Endometrium (tissue), 2 donors: ENCODE measurements at regions not wholly inside any gene's neighbourhood (a gene's known extent, or its start where the extent isn't known, plus 50 kb on each side); places are given as distances from the start of the nearest gene placed in this dataset.
"Not testable (repeated sequence)": the region's sequence is repeated elsewhere in the genome, so short reads cannot be mapped to it uniquely, and the experiment has no call there.

ENCODE experiments used
- FAIRE-seq: peaks from 2 replicates; lab custom pipeline; 2012; peaks lifted over from hg19 to GRCh38; lab: Jason Lieb, UNC
- donor health status: control.
- donor health status: control.

DNA sequence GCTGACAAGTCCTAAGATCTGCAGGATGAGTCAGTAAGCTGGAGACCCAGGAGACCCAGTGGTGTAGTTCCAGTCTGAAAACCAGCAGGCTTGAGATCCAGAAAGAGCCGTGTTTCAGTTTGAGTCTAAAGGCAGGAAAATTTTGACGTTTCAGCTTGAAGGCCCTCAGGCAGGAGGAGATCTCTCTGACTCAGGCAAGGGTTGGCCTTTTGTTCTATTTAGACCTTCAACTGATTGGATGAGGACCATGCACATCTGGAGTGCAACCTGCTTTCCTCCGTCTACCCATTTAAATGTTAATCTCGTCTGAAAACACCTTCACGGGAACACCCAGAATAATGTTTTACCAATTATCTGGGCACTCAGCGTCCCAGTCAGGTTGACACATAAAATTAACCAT lies 69.5 kb downstream of the NPIPA7 start:
- FAIRE-seq = not testable (repeated sequence)

- not testable (repeated sequence) for FAIRE-seq
Observed at GRCh38 chr16:16449712-16450237, 70.8 kb downstream of the NPIPA7 start.

DNA sequence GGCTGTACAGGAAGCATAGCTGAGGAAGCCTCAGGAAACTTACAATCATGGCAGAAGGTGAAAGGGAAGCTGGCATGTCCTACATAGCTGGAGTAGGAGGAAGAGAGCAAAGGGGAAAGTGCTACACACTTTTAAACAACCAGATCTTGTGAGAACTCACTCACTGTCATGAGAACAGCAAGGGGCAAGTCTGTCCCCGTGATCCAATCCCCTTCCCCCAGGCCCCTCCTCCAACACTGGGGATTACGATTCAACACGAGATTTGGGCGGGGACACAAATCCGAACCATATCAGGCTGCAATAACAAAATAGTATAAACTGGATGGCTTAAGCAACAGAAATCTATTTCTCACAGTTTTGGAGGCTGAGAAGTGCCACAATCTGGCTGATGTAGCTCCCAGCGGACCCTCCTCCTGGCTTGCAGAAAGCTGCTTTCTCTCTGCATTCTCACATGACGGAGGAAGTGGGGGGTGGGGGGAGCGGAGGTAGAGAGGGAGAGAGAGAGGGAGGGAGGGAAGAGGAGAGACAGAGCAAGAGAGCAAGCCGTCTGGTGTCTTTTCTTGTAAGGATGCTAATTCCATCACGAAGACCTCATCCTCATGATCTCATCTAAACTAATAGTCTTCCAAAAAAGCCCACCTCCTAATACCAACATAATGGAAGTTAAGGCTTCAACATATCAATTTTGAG lies 72.9 kb downstream of the NPIPA7 start:
- FAIRE-seq = not testable (repeated sequence)

DNA sequence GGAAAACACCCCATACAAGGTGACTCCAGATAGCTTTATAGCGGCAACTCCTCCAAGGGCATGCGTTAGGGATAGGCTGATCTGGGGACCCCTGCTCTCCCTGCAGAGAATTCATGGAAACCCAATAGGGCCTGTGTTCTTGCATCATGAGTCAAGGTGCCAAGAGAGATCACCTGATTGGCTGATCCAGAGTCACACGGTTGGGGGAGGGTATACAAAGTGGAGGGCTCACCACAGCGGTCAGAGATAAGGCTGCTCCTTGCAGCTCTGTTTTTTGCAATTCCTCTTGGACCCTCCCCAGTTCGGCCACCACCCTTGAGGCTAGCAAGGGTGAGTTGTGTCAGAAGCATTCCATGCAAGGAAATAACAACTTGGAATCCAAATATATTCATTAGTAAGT lies 79.6 kb downstream of the NPIPA7 start:
- not testable (repeated sequence) for FAIRE-seq

- not testable (repeated sequence) for FAIRE-seq
Observed at GRCh38 chr16:16463792-16464191, 84.9 kb downstream of the NPIPA7 start.

GRCh38 chr16:16488919-16489318 lies 110.0 kb downstream of the NPIPA7 start:
- FAIRE-seq = not testable (repeated sequence)

DNA sequence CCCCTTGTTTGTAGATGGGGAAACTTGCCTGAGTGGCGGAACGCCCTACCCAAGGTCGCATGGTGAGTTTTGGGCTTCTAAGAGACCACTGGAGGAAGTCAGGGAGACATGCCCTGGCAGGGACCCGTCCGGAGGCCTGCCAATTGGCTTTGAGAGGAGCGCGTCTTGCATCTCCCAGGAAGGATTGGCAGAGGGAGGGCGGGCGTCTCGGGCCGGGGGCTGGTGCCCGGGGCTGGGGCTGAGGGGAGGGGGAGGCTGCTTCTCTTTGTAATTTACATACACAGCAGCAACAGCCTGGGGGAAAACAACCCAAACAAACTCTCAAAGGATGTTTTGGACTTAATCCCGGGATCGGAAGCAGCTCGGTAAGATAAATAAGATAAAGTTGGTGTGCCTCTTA lies 110.5 kb downstream of the NPIPA7 start:
- not testable (repeated sequence) for FAIRE-seq

GRCh38 chr16:16494114-16494513 lies 115.2 kb downstream of the NPIPA7 start:
- FAIRE-seq = not testable (repeated sequence)

GRCh38 chr16:16494998-16495397 lies 116.1 kb downstream of the NPIPA7 start:
- not testable (repeated sequence) for FAIRE-seq

DNA sequence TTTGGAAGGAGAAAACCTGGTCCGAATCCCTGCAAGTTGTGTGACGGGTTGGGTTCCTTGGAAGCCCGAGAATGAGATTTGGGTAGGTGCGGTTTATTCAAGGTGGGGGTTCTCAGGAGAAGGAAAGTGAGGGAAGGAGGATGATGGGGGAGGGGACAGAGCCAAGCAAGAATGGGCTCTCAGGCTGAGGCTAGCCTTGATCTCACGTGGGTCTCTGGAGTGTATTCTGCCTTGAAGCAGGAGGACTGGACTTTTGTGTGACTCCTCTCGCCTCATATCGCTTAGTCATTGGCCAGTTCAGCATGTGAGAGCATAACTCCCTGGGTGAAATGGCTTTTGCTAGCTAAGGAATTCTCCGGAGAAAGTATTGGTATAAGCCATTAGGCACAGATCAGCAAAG lies 120.9 kb downstream of the NPIPA7 start:
- FAIRE-seq = not testable (repeated sequence)

DNA sequence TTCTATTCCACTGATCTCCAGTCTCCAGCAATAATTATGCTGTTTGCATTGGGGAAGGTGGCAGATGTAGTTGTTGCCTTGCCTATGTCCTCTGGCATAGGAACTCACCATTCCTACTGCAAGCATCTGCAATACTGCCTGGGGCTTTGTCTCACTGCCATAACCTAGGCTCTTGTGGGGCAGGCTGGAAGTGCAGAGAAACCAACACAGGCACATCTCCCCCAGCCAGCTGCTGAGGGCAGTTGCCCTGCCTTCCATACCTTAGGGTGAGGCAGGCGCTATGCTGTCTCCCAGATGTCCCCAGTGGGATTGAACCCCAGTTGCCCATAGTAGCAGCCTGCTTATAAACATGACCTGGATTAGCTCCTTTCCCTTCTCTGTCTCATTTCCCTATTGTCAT lies 128.1 kb downstream of the NPIPA7 start:
- not testable (repeated sequence) for FAIRE-seq

DNA sequence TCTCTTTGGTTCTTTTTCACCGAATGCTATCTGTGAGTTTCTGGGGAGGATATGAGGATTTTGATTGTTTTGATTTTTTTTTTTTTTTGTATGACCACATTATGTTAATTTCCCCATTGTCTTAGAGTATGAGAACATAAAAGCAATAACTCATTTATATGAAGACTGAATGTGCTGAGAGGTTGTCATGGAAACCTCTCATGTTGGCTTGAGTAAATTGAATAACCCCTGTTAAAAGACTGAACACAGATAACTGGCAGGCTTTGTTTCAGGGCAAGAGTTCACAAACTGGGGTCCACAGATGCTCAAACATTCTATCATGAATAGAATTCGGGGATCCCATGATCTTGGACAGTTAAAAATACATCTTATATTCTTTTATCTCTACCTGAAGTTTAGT lies 129.4 kb downstream of the NPIPA7 start:
- not testable (repeated sequence) for FAIRE-seq

GRCh38 chr16:16519395-16519794 lies 140.5 kb downstream of the NPIPA7 start:
- FAIRE-seq = not testable (repeated sequence)

DNA sequence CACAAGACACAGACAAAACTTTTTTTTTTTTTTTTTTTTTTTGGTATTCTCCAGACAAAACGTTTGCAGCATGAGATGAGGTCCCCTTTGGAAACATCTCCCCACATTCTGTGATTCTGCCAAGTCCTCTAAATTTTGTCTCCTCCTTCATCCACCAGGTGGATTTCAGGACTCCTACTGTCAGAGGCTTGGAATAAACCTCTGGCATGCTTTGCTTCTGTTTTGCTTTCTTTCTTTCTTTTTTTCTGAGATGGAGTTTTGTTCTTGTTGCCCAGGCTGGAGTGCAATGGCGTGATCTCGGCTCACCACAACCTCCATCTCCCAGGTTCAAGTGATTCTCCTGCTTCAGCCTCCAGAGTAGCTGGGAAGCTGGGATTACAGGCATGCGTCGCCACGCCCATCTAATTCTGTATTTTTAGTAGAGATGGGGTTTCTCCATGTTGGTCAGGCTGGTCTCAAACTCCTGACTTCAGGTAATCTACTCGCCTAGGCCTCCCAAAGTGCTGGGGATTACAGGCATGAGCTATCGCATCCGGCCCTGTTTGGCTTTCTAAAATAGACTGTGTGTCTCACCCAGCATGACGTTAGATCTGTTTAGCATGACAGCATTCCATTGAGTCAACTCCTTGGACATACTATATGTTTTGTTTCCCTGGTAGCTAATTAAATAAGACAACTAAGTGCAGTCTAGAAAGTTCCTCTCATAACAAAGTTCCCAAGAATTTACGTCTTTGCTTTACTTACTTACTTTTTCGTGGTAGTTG lies 142.5 kb downstream of the NPIPA7 start:
- not testable (repeated sequence) for FAIRE-seq

DNA sequence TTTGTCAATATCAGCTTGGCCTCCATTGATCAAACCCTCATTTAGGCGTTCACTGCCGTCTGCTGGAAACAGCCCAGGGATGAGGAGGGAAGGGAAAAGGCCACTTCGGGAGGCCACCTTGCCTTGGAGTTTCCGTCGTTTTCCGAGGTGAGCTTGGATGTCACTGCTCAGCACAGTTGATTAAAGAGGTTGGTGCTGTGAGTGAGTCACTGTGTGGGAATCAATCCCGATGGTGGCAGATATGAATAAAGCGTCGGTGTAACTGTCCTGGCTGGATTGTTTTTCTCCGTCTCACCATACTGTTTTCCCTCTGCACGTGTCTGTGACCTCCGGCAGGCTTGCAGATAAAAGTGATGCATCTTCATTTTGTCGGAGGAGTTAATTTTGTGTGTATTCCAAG lies 148.1 kb downstream of the NPIPA7 start:
- FAIRE-seq = not testable (repeated sequence)

DNA sequence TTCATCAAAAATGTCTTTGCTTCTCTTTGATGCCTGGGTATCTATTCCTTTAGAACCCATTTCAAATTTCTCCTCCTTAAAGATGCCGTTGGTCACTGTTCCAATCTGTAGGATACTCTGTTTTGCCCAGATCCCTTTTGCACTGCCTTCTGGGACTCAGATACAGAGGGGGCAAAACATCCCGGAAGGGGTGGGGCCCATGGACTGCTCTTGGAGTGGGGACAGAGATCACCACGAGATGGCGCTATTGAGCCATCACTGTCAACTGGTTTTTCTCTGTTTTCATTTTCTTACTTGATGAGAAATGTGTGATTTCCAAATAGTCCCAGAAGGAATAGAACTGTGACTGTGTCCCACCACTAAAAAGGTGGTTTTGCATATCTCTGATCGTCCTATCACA lies 151.8 kb downstream of the NPIPA7 start:
- not testable (repeated sequence) for FAIRE-seq

GRCh38 chr16:16535565-16535964 lies 156.6 kb downstream of the NPIPA7 start:
- not testable (repeated sequence) for FAIRE-seq

GRCh38 chr16:16536151-16536550 lies 157.2 kb downstream of the NPIPA7 start:
- not testable (repeated sequence) for FAIRE-seq

DNA sequence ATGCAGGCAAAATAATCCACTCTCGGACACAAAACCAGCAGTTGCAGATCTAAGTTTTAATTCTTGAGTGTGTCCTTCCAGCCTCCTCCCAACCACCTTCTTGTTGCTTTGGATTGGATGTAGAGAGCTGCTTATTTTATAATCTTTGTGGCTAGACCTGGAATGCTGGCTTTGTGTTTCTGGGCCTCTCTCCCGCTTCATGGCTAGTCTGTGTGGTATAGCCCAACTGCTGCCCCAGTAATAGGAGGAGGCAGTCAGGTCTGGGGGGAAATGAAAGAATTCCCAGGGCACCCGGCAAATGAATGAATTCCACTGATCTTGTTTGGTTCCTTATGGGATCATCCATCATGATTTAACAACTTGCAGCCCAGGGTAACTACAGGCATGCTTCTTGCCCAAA lies 170.8 kb downstream of the NPIPA7 start:
- FAIRE-seq = not testable (repeated sequence)

GRCh38 chr16:16550824-16551223 lies 171.9 kb downstream of the NPIPA7 start:
- not testable (repeated sequence) for FAIRE-seq

- FAIRE-seq = not testable (repeated sequence)
Observed at GRCh38 chr16:16552819-16553340, 173.9 kb downstream of the NPIPA7 start.

DNA sequence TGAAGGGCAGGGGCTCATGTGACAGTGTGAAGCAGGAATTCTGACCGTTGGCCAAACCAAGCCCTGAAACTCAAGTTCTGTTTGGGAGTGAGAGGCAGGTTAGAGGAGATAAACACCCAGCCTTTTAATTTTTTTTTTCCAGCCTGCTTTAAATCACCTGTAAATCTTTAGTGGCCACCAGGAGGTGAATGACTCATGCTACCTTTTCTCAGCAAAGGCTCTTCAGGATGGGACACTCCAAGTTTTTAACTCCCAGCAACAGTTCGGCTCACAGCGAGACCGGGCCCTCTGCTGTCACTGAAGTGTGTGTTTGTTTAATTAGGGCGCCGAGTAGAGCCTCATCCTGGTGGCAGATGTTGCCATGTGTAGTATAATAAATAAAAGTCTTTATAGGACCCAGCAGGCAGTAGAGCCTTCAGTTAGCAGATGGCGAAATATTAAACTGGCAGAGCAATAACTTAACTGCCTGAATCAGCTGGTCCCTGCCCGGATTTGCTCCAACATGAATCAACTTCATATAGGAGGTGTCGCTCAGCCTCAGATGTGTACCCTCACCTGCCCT lies 180.3 kb downstream of the NPIPA7 start:
- FAIRE-seq = not testable (repeated sequence)
